Left forelimb (tissue), 1 donor: ENCODE measurements at regions not wholly inside any gene's neighbourhood (a gene's known extent, or its start where the extent isn't known, plus 50 kb on each side); places are given as distances from the start of the nearest gene placed in this dataset.

Experiments
- DNase-seq: peaks from one replicate; pipeline ENCODE4 v3.0.0-alpha.2; 2018; ENCODE audit warnings: low spot score

DNA sequence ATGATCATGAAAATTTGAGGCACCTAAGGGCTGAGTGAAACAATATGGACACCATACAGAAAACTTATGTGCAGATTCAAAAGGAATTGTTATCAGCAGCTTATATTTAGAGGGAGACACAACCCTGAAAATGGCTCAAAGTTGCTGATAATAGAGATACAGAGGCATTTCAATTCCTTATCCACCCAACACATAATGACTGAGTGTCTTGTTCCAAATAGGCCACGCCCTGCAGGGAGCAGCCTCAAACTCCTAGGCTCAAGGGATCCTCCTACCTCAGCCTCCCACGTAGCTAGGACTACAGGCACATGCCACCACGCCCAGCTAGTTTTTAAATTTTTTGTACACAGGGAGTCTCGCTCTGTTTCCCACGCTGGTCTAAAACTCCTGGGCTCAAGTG, 79.0 kb downstream of the LBH start:
- DNase-seq, result no peak

DNA sequence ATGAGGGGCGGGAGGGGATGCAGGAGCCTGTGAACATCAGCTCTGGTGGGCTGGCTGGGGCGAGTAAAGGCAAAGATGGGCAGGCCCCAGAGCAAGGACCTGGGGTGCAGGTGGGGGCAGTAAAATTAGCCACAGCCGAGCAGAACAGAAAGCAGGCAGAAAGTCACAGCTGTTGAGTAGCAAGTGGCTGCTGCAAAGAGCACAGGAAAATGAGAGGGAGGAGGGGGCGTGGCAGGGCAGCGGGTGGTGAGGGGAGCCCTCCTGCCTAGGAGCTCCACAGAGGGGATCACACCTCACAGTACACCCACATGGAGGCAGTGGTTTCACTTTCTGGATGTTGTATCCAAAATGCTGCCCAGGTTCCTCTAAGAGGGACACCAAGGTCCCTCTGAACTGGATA, 79.6 kb downstream of the LBH start:
- no peak for DNase-seq

DNA sequence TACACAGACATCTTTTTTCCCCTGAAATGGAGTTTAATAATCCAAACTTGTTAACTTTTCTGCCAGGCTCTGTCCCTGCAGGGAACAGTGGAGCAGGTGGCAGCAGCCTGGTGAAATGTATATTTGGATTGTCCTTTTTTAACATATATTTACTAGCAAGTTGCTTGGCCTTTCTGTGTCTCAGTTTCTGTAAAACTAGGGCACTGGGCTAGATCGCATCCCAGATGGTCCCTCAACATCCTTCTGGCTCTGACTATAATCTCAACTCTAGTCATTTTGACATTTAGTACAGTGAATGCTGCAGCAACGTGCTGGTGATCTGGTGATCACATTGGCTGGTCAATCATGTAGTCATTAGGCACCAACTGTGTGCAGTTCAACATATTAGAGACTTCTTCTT, 80.4 kb downstream of the LBH start:
- DNase-seq, result no peak

DNA sequence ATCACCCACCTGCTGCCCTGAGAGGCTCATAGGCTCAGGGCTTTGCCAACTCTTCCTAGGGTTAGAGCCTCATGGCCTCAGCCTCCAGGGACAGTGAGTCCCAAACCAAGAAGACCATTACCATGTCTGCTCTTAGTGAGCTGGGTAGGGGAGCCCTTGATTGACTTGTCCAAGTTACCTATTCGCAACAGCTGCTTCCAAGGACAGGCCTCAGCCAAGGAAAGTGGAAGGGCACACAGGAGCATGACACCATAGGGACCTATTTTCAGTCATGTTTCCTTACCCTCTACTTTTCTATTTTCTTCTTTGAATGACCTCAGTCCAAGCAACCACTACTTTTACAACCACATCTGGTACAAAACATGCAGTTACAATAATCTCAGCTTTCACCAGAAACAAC, 81.6 kb downstream of the LBH start:
- DNase-seq, result no peak

DNA sequence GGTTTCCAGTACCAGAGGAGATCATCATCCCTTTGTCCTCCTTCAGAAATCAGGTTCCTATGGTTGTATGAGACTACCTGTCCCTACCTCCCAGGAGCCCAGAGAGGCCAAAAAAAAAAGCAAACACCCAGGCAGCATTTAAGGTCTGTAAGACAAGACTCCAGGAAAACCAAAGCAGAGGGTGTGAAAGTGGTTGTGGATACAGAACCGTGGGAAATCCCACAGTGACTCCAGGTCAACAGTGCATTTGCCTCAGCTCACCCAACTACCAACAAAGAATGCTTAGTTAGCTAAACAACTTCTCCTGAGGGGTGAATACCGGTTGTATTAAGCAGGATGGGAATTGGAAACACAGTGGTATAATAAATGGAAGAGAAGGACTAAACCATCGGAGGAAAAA, 83.6 kb downstream of the LBH start:
- DNase-seq, result no peak

DNA sequence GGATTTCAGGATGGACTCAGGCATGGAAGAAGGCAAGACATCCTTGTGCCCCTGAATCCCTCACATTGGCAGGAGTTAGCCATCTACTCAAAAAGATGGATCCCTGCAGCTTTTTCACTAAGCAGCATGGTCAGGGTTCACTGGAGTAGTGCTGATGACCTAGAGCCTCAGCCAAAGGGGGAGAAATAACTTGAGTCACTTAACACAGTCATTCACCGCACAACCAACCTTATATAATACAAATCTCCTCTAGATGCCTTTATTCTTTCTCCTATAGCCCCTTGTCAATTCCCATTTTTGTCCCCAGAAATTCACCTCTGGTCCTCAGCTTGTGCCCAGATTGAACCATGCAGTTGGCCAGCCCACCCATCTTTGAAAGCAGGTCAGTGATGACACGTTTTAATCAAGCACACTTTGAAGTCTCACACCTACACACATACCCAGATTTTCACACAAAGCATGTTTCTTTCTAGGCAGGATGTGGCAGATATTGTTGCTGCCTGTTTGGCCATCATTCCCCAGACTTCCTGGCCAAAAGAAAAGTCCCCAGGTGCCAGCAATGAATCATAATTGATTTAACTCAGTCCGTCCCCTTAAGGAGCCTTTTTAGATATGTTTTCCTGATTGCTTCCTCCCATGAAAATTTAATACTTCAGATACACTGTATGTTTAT, 84.2 kb downstream of the LBH start:
- no peak for DNase-seq

DNA sequence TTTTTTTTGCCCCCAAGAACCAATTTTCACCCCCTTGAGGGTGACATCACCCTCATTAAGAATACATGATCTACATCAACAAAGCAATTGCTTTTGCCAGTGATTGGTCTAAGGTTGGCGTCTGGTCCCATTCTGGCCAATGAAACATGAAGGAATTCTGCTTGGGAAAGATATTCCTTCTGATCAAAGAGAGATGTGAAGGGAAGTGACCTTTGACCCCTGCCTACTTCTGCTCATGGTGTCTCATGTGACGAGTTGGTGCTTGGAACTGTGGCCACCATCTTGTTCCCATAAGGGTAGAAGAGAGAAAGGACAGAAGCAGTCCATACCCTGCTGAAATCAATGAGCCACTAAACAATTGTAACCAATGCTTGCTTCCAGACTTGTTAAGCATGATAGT, 85.1 kb downstream of the LBH start:
- DNase-seq, result no peak

DNA sequence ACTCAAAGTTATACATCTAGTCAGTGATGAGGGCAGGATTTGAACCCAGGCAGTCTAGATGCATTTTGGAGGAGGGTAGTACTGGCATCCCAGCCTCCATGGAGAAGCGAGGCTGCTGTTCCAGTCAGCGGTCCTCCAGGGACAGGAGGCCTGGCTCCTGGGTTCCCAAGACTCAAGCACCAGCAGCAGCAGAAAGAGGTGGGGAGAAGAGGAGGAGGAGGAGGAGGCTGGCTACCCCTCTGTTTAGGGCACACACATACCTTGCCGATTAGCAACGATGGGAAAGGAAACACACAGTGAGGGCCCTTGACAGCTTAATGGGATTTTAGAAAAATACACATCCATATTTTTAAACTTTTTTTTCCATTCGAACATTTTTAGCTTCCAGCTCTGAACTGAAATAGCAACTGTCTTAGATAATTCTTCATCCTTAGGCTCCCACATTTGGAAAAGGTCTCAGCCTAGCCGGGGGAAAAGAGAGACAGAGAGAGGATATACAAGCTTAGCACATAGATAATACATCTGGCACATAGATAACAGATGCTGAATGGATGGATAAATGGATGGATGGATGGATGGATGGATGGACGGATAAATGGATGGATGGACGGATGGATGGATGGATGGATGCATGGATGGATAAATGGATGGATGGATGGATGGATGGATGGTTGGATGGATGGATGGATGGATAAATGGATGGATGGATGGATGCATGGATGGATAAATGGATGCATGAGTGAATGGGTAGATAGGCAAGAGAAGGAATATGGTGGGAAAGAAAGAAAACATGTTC, 87.9 kb downstream of the LBH start:
- DNase-seq, result no peak

DNA sequence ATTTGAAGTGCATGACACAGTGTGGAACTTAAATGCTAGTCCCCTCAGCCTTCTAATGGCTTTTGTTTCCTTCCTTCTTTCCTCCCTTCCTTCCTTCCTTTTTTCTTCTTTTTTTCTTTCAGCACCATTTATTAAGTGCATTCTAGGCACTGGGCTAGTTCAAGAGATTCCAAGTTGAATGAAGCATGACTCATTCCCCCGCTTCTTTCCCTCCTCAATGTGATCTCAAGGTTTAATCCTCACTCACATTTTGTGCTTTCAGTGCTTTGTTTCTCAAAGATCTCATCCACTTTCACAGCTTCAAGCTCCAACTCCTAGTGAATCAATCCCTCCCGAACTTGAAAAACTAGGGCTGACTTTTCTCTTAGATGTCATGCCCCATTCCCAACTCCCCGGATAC, 90.1 kb downstream of the LBH start:
- no peak for DNase-seq

DNA sequence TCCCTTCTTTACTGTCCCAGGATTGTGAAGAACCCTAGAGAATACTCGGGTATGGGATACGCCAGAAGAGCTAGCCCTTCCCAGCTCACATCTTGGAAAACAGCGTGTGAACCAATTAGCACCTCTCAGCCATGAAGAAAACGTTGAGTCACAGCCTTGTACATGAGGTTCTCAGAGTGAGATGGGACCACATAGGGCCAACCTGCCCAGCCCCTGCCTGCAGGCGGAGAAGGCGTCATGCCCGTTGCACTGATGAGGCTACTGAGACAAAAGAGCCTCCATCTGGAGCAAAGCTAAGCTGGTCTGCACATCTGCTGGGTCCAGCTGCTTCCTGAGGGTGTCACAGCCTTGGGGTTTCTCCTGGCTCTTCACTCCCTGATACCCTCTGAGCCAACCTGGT, 92.2 kb downstream of the LBH start:
- no peak for DNase-seq

DNA sequence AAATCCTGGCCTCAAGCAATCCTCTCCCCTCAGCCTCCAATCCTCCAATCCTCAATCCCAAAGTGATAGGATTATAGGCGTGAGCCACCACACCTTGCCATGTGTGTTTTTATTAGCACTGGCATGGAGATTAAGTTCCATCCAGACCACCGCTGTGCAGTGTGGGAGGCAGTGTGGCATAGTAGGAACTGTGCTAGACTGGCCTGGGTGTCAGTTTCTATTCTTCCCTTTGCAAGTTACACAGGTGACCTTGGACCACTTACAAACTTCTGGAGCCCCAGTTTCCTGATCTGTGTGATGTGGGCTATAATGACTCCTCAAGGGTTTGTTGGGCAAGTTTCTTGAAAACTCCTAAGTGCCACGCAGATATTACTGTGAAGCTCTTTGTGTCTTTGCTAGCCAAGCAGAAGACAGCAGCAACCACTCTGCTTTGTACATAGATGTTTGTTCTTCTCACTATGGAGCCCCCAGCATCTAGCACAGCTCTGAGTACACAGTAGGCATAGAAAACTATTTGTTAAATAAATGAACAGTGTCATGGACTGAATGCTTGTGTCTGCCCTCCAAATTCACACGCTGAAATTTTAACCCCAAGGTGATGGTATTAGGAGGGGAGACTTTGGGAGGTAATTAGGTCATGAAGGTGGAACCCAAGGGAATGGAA, 93.0 kb downstream of the LBH start:
- no peak for DNase-seq

DNA sequence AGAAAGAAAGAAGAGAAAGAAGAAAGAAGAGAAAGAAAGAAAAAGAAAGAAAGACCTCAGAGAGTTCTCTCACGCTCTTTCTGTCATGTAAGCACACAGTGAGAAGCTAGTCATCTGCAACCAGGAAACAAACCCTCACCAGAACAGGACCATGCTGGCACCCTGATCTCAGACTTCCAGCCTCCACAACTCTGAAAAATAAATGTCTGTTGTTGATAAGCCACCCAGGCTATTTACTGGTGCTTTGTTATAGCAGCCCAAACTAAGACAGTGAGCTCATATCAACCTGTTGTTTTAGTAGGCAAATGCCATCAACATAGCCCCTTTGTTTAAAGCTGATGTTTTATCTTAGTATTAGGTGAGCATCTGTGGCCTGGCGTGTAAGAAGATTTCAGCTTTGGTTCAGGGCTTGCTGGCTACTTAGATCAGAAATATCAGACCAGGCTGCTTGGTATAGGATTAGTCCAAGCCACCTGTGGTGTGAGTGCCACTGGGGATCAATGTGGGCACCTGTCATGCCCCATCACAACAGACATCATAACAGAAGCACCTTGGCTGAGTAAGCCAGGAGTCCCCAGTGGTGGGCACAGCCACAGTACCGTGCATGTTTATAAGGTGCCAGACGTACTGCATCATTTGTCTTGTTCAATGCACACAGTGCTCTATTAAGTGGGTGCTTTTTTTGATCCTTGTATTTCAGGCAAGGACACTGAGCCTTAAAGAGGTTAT, 94.4 kb downstream of the LBH start:
- DNase-seq, result no peak

DNA sequence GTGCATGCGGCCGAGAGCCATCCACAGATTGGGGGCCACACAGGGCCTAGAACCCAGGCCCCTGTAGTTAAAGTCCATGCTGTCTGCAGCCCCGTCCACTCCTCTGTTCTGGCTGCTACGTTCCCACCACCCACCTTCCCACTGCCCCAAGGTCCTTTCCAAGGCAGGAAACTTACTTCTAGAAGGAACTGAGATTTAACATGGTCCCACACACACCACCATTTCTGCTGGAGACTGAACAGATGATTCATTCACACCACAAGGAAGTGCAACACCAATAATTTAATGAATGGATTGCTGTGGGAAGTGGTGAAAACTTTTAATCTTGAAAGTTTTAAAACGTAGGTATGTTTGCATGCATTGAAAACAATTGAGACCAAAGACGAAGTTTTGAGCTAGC, 95.2 kb downstream of the LBH start:
- no peak for DNase-seq

DNA sequence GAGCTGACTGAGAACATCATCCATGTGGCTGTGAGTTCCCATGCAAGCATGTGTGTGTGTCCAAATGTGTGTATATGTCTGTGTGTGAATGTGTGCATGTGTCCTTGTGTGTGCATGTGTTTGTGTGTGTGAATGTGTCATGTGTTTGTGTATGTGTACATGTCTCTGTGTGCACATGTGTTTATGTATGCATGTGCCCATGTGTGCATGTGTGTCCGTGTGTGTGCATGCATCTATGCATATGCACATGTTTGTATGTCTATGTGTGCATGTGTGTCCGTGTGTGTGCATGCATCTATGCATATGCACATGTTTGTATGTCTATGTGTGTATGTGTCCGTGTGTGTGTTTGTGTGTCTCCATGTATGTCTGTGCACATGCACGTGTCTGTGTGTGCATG, 99.7 kb downstream of the LBH start:
- DNase-seq, result no peak

DNA sequence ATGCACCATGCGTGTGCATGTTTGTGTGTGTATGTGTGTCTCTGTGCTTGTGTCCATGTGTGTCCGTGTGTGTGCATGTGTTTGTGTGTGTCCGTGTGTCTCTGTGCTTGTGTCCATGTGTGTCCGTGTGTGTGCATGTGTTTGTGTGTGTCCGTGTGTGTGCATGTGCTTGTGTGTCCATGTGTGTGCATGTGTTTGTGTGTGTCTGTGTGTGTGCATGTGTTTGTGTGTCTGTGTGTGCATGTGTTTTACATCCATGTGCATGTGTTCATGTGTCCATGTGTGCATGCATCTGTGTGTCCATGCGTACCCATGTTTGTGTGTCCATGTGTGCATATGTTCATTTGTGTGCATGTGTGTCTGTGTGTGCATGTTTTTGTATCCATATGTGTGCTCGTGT, 100.5 kb downstream of the LBH start:
- DNase-seq, result no peak

DNA sequence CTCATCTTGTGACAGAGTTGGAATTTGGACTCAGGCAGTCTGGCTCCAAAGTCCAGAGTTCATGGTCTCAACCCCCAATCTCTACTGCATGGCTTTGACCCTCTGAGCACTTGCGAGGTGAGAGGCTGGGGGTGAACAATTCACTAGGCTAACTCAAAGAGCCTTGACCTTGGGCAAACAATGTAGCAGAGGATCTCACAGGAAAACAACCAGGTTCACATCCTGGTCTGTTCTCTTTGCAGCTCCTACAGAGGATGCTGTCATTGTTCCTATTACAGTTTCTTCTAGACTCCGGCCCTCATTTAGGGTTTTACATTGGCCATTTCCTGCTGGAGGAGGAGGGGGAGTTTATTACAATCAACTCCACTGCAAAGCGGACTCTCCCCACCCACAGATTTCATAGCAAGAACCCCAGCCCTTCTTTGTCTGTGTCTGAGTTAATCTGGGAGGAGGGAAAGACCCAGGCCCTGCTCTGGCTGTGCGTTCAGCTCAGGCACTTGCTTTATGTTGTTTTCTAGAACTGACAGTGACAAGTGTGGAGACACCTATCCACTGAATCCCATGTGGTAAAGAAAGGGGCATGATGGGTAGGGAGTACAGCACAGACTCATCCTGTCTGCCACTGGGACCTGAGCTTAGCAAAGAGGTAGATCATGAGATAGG, 101.6 kb downstream of the LBH start:
- no peak for DNase-seq

DNA sequence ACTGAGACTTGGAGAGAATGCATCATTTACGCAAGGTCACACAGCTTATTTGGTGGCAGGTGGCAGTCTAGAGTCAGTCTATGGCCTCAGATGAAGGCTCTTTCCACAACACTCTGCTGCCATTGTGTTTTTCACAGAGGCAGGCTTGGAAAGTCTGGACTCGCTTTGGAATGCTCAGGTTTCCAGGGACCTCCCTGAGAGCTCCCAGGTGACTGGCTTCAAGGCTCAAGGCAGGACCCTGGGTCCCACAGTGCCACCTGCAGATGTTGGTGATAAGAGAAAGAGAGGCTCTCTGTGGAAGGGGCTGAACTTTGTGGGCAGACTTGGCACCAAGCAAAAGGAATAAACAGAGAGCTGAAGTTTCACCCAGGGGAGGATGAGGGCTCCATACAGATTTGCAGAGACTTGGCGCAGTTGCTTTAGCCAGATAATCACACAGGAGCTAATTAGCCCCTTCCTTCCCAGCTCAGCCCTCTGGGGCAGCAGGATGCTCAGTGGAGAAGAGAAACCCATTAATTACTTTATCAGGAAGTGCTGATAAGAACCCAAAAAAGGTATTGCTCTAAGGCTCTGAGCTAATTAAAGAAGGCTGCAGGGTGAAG, 103.5 kb downstream of the LBH start:
- DNase-seq, result no peak

DNA sequence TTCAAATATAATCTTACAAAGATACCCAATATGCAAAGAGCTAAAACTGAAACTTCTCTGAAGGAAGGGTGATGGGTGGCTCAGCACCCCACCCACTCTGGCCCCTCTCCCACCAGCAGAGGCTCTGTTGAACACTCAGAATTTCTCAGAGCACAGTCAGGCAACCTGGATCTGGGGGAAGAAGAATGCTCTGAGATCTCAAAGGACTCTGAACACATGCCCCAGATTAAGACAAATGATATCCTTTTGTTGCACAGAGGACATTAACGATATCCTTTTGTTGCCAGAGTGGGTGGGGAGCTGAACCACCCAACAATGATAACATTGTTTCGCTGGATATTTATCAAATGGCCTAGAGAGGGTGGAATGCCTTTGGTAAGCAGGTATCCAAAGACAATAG, 104.8 kb downstream of the LBH start:
- no peak for DNase-seq

DNA sequence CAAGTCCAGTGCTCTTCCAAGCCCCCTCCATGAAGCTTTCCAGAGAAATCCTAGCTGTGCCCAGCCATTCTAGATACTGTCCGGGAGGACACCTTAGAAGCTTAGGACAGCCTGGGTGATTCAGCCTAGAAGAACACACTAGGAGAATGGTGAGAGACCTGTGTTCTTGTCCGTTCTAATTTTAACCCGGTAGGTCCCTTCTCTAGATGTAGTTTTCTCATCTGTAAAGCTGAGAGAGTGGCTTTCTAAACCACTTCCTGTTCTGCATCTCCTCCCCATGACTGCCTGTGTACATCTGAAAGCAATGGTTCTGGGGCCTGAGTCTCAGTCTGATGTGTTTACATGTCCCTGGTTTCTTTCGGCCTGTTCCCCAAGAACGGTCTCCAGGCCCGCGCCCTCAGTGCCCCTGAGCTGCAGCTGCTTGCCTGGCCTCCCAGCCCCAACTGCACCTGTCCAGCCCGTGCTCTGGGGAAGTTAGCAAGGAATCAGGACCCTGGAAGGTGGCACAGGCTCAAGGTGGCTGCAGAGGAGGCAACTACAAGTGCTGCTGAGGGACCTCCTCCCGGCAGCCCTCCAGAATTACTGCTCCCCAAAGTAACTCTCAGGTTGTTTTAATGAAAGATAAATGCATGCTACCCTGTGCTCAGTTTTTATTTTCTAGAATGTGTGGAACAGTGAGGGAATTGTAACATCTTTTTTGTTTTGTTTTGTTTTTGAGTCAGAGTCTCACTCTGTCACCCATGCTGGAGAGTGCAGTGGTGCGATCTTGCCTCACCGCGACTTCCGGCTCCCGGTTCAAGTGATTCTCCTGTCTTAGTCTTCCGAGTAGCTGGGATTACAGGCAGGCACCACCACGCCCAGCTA, 105.9 kb downstream of the LBH start:
- no peak for DNase-seq

DNA sequence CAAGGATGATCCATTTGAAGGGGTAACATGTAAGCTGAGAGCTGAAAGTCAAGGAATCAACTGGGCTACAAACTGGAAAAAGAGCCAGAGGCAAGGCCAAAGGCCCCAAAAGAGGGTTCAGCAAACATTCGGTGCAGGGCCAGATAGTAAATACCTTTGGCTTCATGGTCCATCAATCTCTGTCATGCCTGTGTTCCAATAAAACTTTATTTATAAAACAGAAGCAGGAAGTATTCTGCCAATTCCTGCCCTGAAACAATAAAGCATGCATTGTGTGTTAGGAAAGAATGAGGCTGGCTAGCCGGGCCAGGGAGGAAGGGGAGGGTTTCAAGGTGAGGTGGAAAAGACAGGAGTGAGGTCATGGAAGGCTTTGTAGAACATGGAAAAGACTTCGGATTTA, 107.1 kb downstream of the LBH start:
- DNase-seq, result no peak

DNA sequence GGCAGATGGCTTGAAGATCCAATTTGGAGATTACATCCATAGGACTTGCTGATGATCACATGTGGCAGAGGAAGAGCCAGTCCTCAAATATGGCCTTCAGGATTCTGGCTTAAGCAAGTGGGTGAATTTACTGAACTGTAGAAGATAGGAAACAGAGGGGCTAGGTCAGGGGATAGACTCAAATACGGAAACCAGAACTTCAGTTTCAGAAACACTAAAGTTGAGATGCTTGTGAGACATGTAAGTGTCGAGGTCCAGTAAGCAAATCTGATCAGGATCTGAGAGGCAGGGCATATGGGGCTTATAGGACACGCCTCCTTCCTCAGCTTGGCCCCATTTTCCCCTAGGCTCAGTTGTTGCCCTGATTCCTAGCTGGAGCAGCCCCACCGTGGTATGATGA, 107.7 kb downstream of the LBH start:
- no peak for DNase-seq
